ENCODE measurements at regions not wholly inside any gene's neighbourhood (a gene's known extent, or its start where the extent isn't known, plus 50 kb on each side); places are given as distances from the start of the nearest gene placed in this dataset.

- Histone ChIP-seq H3K23ac (ENCODE audit: low read length) (no peak overlapping the region), H3K4me1 (ENCODE audit: control insufficient read depth, low read depth, low read length) (no peaks in the 10 kb centered on the region), H3K9ac (ENCODE audit: low read length) (no peak overlapping the region), H2BK120ac (ENCODE audit: low read depth, low read length) (no peak overlapping the region), H3K18ac (ENCODE audit: low read length) (no peak overlapping the region), H3K79me2 (ENCODE audit: control insufficient read depth, insufficient read depth, low read length) (no peaks in the 10 kb centered on the region), H4K5ac (ENCODE audit: low read length) (no peak overlapping the region), H3K79me1 (ENCODE audit: low read length) (no peaks in the 10 kb centered on the region), H3K4me2 (ENCODE audit: low read length) (no peak overlapping the region), H3K4me3 (ENCODE audit: low read length) (no peak overlapping the region), H3K27me3 (ENCODE audit: insufficient read depth, low read length, poor library complexity) (no peaks in the 10 kb centered on the region), H3K27ac (ENCODE audit: low read depth, low read length) (no peak overlapping the region), H2BK15ac (replicated peaks; ENCODE audit: low read depth) (no peak overlapping the region), H2AK5ac (ENCODE audit: low read length) (no peak overlapping the region), H3K36me3 (ENCODE audit: control insufficient read depth, insufficient read depth, low read length) (no peaks in the 10 kb centered on the region), H4K8ac (ENCODE audit: low read depth, low read length) (no peak overlapping the region), H3K4ac (ENCODE audit: low read depth, low read length) (no peak overlapping the region), H2BK5ac (ENCODE audit: low read length) (no peak overlapping the region), H3K56ac (ENCODE audit: low read length) (no peak overlapping the region)
- no peak for DNase-seq
- no CpG with 5 or more reads among the region's 2 CpGs for WGBS (ENCODE audit: extremely low coverage, insufficient coverage, low lambda C conversion rate)
Measured at GRCh38 chr2:58985541-58985940, 744.4 kb upstream of the FANCL start.

- Histone ChIP-seq H4K5ac (ENCODE audit: low read length) (no peak overlapping the region), H2BK15ac (replicated peaks; ENCODE audit: low read depth) (no peak overlapping the region), H3K27me3 (ENCODE audit: insufficient read depth, low read length, poor library complexity) (no peaks in the 10 kb centered on the region), H3K27ac (ENCODE audit: low read depth, low read length) (no peak overlapping the region), H3K4me1 (ENCODE audit: control insufficient read depth, low read depth, low read length) (no peaks in the 10 kb centered on the region), H3K18ac (ENCODE audit: low read length) (no peak overlapping the region), H3K4me2 (ENCODE audit: low read length) (no peak overlapping the region), H3K56ac (ENCODE audit: low read length) (no peak overlapping the region), H3K23ac (ENCODE audit: low read length) (no peak overlapping the region), H2AK5ac (ENCODE audit: low read length) (no peak overlapping the region), H4K8ac (ENCODE audit: low read depth, low read length) (no peak overlapping the region), H3K79me2 (ENCODE audit: control insufficient read depth, insufficient read depth, low read length) (no peaks in the 10 kb centered on the region), H3K4ac (ENCODE audit: low read depth, low read length) (no peak overlapping the region), H2BK5ac (ENCODE audit: low read length) (no peak overlapping the region), H3K4me3 (ENCODE audit: low read length) (no peak overlapping the region), H3K9ac (ENCODE audit: low read length) (no peak overlapping the region), H2BK120ac (ENCODE audit: low read depth, low read length) (no peak overlapping the region), H3K79me1 (ENCODE audit: low read length) (no peaks in the 10 kb centered on the region), H3K36me3 (ENCODE audit: control insufficient read depth, insufficient read depth, low read length) (no peaks in the 10 kb centered on the region)
- DNase-seq, result no peak
- WGBS (ENCODE audit: extremely low coverage, insufficient coverage, low lambda C conversion rate), result no CpG with 5 or more reads among the region's 1 CpG
Measured at GRCh38 chr2:58984731-58985130, 743.6 kb upstream of the FANCL start.

- no peak overlapping the region for H4K5ac ChIP-seq (ENCODE audit: low read length)
- no peak overlapping the region for H3K23ac ChIP-seq (ENCODE audit: low read length)
- no peaks in the 10 kb centered on the region for H3K79me2 ChIP-seq (ENCODE audit: control insufficient read depth, insufficient read depth, low read length)
- no peak overlapping the region for H2BK120ac ChIP-seq (ENCODE audit: low read depth, low read length)
- no peak overlapping the region for H2BK15ac ChIP-seq (replicated peaks; ENCODE audit: low read depth)
- H3K27ac ChIP-seq (ENCODE audit: low read depth, low read length), result no peak overlapping the region
- H2BK5ac ChIP-seq (ENCODE audit: low read length), result no peak overlapping the region
- no peak overlapping the region for H4K8ac ChIP-seq (ENCODE audit: low read depth, low read length)
- no peaks in the 10 kb centered on the region for H3K36me3 ChIP-seq (ENCODE audit: control insufficient read depth, insufficient read depth, low read length)
- H2AK5ac ChIP-seq (ENCODE audit: low read length), result no peak overlapping the region
- no peaks in the 10 kb centered on the region for H3K4me1 ChIP-seq (ENCODE audit: control insufficient read depth, low read depth, low read length)
- H3K4ac ChIP-seq (ENCODE audit: low read depth, low read length), result no peak overlapping the region
- H3K4me3 ChIP-seq (ENCODE audit: low read length), result no peak overlapping the region
- WGBS (ENCODE audit: extremely low coverage, insufficient coverage, low lambda C conversion rate), result no CpG with 5 or more reads among the region's 4 CpGs
- H3K9ac ChIP-seq (ENCODE audit: low read length), result no peak overlapping the region
- H3K56ac ChIP-seq (ENCODE audit: low read length), result no peak overlapping the region
- H3K4me2 ChIP-seq (ENCODE audit: low read length), result no peak overlapping the region
- H3K18ac ChIP-seq (ENCODE audit: low read length), result no peak overlapping the region
- no peaks in the 10 kb centered on the region for H3K79me1 ChIP-seq (ENCODE audit: low read length)
- DNase-seq, result no peak
- H3K27me3 ChIP-seq (ENCODE audit: insufficient read depth, low read length, poor library complexity), result no peaks in the 10 kb centered on the region
Measured at GRCh38 chr2:58983111-58983510, 742.0 kb upstream of the FANCL start.

- Histone ChIP-seq H3K4me2 (ENCODE audit: low read length) (no peak overlapping the region), H3K79me2 (ENCODE audit: control insufficient read depth, insufficient read depth, low read length) (no peaks in the 10 kb centered on the region), H3K27me3 (ENCODE audit: insufficient read depth, low read length, poor library complexity) (no peaks in the 10 kb centered on the region), H3K9ac (ENCODE audit: low read length) (no peak overlapping the region), H2BK5ac (ENCODE audit: low read length) (no peak overlapping the region), H3K79me1 (ENCODE audit: low read length) (no peaks in the 10 kb centered on the region), H3K18ac (ENCODE audit: low read length) (no peak overlapping the region), H3K23ac (ENCODE audit: low read length) (no peak overlapping the region), H3K4ac (ENCODE audit: low read depth, low read length) (no peak overlapping the region), H4K8ac (ENCODE audit: low read depth, low read length) (no peak overlapping the region), H3K56ac (ENCODE audit: low read length) (no peak overlapping the region), H2AK5ac (ENCODE audit: low read length) (no peak overlapping the region), H3K4me3 (ENCODE audit: low read length) (no peak overlapping the region), H2BK120ac (ENCODE audit: low read depth, low read length) (no peak overlapping the region), H3K36me3 (ENCODE audit: control insufficient read depth, insufficient read depth, low read length) (no peaks in the 10 kb centered on the region), H3K4me1 (ENCODE audit: control insufficient read depth, low read depth, low read length) (no peaks in the 10 kb centered on the region), H4K5ac (ENCODE audit: low read length) (no peak overlapping the region), H3K27ac (ENCODE audit: low read depth, low read length) (no peak overlapping the region), H2BK15ac (replicated peaks; ENCODE audit: low read depth) (no peak overlapping the region)
- DNase-seq, result no peak
- WGBS (ENCODE audit: extremely low coverage, insufficient coverage, low lambda C conversion rate), result no CpG with 5 or more reads among the region's 7 CpGs
Measured at GRCh38 chr2:58981237-58981636, 740.1 kb upstream of the FANCL start.

GRCh38 chr2:58976375-58977071 lies 735.4 kb upstream of the FANCL start:
- Histone ChIP-seq H2BK120ac (ENCODE audit: low read depth, low read length) (no peak overlapping the region), H3K9ac (ENCODE audit: low read length) (no peak overlapping the region), H3K23ac (ENCODE audit: low read length) (no peak overlapping the region), H4K5ac (ENCODE audit: low read length) (no peak overlapping the region), H2BK15ac (replicated peaks; ENCODE audit: low read depth) (no peak overlapping the region), H3K4me2 (ENCODE audit: low read length) (no peak overlapping the region), H4K8ac (ENCODE audit: low read depth, low read length) (no peak overlapping the region), H3K4me3 (ENCODE audit: low read length) (no peak overlapping the region), H3K18ac (ENCODE audit: low read length) (no peak overlapping the region), H2BK5ac (ENCODE audit: low read length) (no peak overlapping the region), H3K4me1 (ENCODE audit: control insufficient read depth, low read depth, low read length) (peaks cover 3% of the 10 kb centered on the region), H3K27ac (ENCODE audit: low read depth, low read length) (no peak overlapping the region), H3K56ac (ENCODE audit: low read length) (no peak overlapping the region), H3K79me1 (ENCODE audit: low read length) (no peaks in the 10 kb centered on the region), H3K4ac (ENCODE audit: low read depth, low read length) (no peak overlapping the region), H3K27me3 (ENCODE audit: insufficient read depth, low read length, poor library complexity) (no peaks in the 10 kb centered on the region), H2AK5ac (ENCODE audit: low read length) (no peak overlapping the region), H3K36me3 (ENCODE audit: control insufficient read depth, insufficient read depth, low read length) (no peaks in the 10 kb centered on the region), H3K79me2 (ENCODE audit: control insufficient read depth, insufficient read depth, low read length) (no peaks in the 10 kb centered on the region)
- WGBS (ENCODE audit: extremely low coverage, insufficient coverage, low lambda C conversion rate), result no CpG with 5 or more reads among the region's 9 CpGs
- peak; percentile 35 for DNase-seq

GRCh38 chr2:58974881-58975280 lies 733.8 kb upstream of the FANCL start:
- no peak overlapping the region for H3K23ac ChIP-seq (ENCODE audit: low read length)
- no peak overlapping the region for H3K4me3 ChIP-seq (ENCODE audit: low read length)
- no peak overlapping the region for H2BK5ac ChIP-seq (ENCODE audit: low read length)
- no peak overlapping the region for H4K5ac ChIP-seq (ENCODE audit: low read length)
- no peak overlapping the region for H2BK120ac ChIP-seq (ENCODE audit: low read depth, low read length)
- WGBS (ENCODE audit: extremely low coverage, insufficient coverage, low lambda C conversion rate), result no CpG with 5 or more reads among the region's 7 CpGs
- H2BK15ac ChIP-seq (replicated peaks; ENCODE audit: low read depth), result no peak overlapping the region
- DNase-seq, result no peak
- no peaks in the 10 kb centered on the region for H3K36me3 ChIP-seq (ENCODE audit: control insufficient read depth, insufficient read depth, low read length)
- H2AK5ac ChIP-seq (ENCODE audit: low read length), result no peak overlapping the region
- H3K27ac ChIP-seq (ENCODE audit: low read depth, low read length), result no peak overlapping the region
- H3K27me3 ChIP-seq (ENCODE audit: insufficient read depth, low read length, poor library complexity), result no peaks in the 10 kb centered on the region
- no peak overlapping the region for H3K4me2 ChIP-seq (ENCODE audit: low read length)
- no peaks in the 10 kb centered on the region for H3K79me2 ChIP-seq (ENCODE audit: control insufficient read depth, insufficient read depth, low read length)
- H3K18ac ChIP-seq (ENCODE audit: low read length), result no peak overlapping the region
- no peak overlapping the region for H3K9ac ChIP-seq (ENCODE audit: low read length)
- peaks cover 3% of the 10 kb centered on the region for H3K4me1 ChIP-seq (ENCODE audit: control insufficient read depth, low read depth, low read length)
- H3K56ac ChIP-seq (ENCODE audit: low read length), result no peak overlapping the region
- no peak overlapping the region for H3K4ac ChIP-seq (ENCODE audit: low read depth, low read length)
- no peaks in the 10 kb centered on the region for H3K79me1 ChIP-seq (ENCODE audit: low read length)
- H4K8ac ChIP-seq (ENCODE audit: low read depth, low read length), result no peak overlapping the region

Measured in mesendoderm (in vitro differentiated cells).